Omental fat pad (tissue), 3 donors: ENCODE measurements at regions not wholly inside any gene's neighbourhood (a gene's known extent, or its start where the extent isn't known, plus 50 kb on each side); places are given as distances from the start of the nearest gene placed in this dataset.

Experiments used
- ATAC-seq: fragments of 150-250 bp; one replicate; pipeline ENCODE4 v1.9.1; 2016; ENCODE audit warnings: mild to moderate bottlenecking, moderate library complexity; ENCODE audit not compliant: low FRiP score
- DNase-seq: peaks from one replicate; pipeline ENCODE4 v3.0.0-alpha.2; 2019; ENCODE audit warnings: low spot score
- CTCF ChIP-seq, 3 donors: fragments of 450-650 bp; IDR thresholded peaks; one replicate each; pipeline ENCODE4 v1.5.1; 2016 to 2017; ENCODE audit warnings: antibody characterized with exemption in 3 of 3, mild to moderate bottlenecking in 3 of 3, moderate library complexity in 2 of 3

- no peak for TF ChIP-seq CTCF (IDR thresholded peaks at IDR 0.05)
- no peak for DNase-seq
- ATAC-seq = no peak
Measured at GRCh38 chr11:105219670-105220069, 80.1 kb upstream of the CARD18 start.

DNA sequence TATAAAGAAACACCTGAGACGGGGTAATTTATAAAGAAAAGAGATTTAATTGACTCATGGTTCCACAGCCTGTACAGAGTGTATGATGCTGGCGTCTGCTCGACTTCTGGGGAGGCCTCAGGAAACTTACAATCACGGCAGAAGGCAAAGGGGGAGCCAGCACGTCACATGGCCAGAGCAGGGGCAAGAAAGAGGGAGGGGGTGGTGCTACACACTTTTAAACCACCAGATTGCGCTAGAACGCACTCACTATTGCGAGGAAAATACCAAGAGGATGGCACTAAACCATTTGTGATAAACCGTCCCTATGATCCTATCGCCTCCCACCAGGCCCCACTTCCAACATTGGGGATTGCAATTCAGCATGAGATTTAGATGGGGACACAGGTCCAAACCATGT lies 79.7 kb upstream of the CARD18 start:
- DNase-seq = no peak
- TF ChIP-seq CTCF (IDR thresholded peaks at IDR 0.05) = no peak

GRCh38 chr11:105215528-105215927 lies 76.0 kb upstream of the CARD18 start:
- DNase-seq (no peak), ATAC-seq (no peak)
- no peak for TF ChIP-seq CTCF (IDR thresholded peaks at IDR 0.05)

More for the DNA sequence above, 79.7 kb upstream of the CARD18 start:
- no peak for ATAC-seq

- DNase-seq (no peak), ATAC-seq (no peak)
- TF ChIP-seq CTCF (IDR thresholded peaks at IDR 0.05) = no peak
Measured at GRCh38 chr11:105211806-105212554, 72.4 kb upstream of the CARD18 start.

GRCh38 chr11:105208019-105208418 lies 68.5 kb upstream of the CARD18 start:
- no peak for TF ChIP-seq CTCF (IDR thresholded peaks at IDR 0.05)
- DNase-seq (no peak), ATAC-seq (no peak)

GRCh38 chr11:105206633-105207032 lies 67.1 kb upstream of the CARD18 start:
- no peak for TF ChIP-seq CTCF (IDR thresholded peaks at IDR 0.05)
- DNase-seq = no peak
- ATAC-seq = no peak

- ATAC-seq (no peak), DNase-seq (no peak)
- no peak for TF ChIP-seq CTCF (IDR thresholded peaks at IDR 0.05)
Measured at GRCh38 chr11:105204636-105205035, 65.1 kb upstream of the CARD18 start.
